Mesendoderm (in vitro differentiated cells): ENCODE measurements at regions not wholly inside any gene's neighbourhood (a gene's known extent, or its start where the extent isn't known, plus 50 kb on each side); places are given as distances from the start of the nearest gene placed in this dataset.
"Not testable (repeated sequence)": the region's sequence is repeated elsewhere in the genome, so short reads cannot be mapped to it uniquely, and the experiment has no call there.

Experiments used
- DNase-seq: peaks from one replicate; pipeline ENCODE4 v3.0.0; 2013
- H2AK5ac ChIP-seq: 2 replicates; pipeline ENCODE4 v1.6.1; 2013; ENCODE audit warnings: low read length, inconsistent platforms
- H2BK120ac ChIP-seq: 2 replicates; pipeline ENCODE4 v1.6.1; 2013; ENCODE audit warnings: low read depth, mild to moderate bottlenecking, low read length, moderate library complexity, mixed read lengths
- H2BK15ac ChIP-seq: replicated peaks from 2 replicates; pipeline ENCODE4 v1.6.1; 2013; ENCODE audit warnings: low read depth, mild to moderate bottlenecking, moderate library complexity
- H2BK5ac ChIP-seq: 2 replicates; pipeline ENCODE4 v1.6.1; 2013; ENCODE audit warnings: low read length, inconsistent platforms
- H3K18ac ChIP-seq: 2 replicates; pipeline ENCODE4 v1.6.1; 2013; ENCODE audit warnings: mild to moderate bottlenecking, low read length, mixed read lengths
- H3K23ac ChIP-seq: one replicate; pipeline ENCODE4 v1.6.1; 2013; ENCODE audit warnings: low read length
- H3K27ac ChIP-seq: 2 replicates; pipeline ENCODE4 v1.5.1; 2013; ENCODE audit warnings: low read depth, mild to moderate bottlenecking, inconsistent platforms, low read length, moderate library complexity
- H3K27me3 ChIP-seq: 2 replicates; pipeline ENCODE4 v1.6.1; 2013; ENCODE audit warnings: low read length, control low read depth, mild to moderate bottlenecking, inconsistent platforms; ENCODE audit not compliant: insufficient read depth, poor library complexity
- H3K36me3 ChIP-seq: 2 replicates; pipeline ENCODE4 v1.6.1; 2013; ENCODE audit warnings: low read length, inconsistent platforms; ENCODE audit not compliant: control insufficient read depth, insufficient read depth
- H3K4ac ChIP-seq: one replicate; pipeline ENCODE4 v1.6.1; 2013; ENCODE audit warnings: low read depth, mild to moderate bottlenecking, low read length, moderate library complexity
- H3K4me1 ChIP-seq: 2 replicates; pipeline ENCODE4 v1.6.1; 2013; ENCODE audit warnings: low read depth, low read length, inconsistent platforms; ENCODE audit not compliant: control insufficient read depth
- H3K4me2 ChIP-seq: 2 replicates; pipeline ENCODE4 v1.6.1; 2013; ENCODE audit warnings: low read length
- H3K4me3 ChIP-seq: 2 replicates; pipeline ENCODE4 v1.5.1; 2013; ENCODE audit warnings: mild to moderate bottlenecking, low read length
- H3K56ac ChIP-seq: one replicate; pipeline ENCODE4 v1.6.1; 2013; ENCODE audit warnings: low read length
- H3K79me1 ChIP-seq: 2 replicates; pipeline ENCODE4 v1.6.1; 2013; ENCODE audit warnings: low read length, inconsistent platforms
- H3K79me2 ChIP-seq: 2 replicates; pipeline ENCODE4 v1.6.1; 2013; ENCODE audit warnings: mild to moderate bottlenecking, low read length; ENCODE audit not compliant: control insufficient read depth, insufficient read depth
- H3K9ac ChIP-seq: 2 replicates; pipeline ENCODE4 v1.6.1; 2013; ENCODE audit warnings: low read length, inconsistent platforms
- H4K5ac ChIP-seq: one replicate; pipeline ENCODE4 v1.6.1; 2013; ENCODE audit warnings: low read length
- H4K8ac ChIP-seq: one replicate; pipeline ENCODE4 v1.6.1; 2013; ENCODE audit warnings: low read depth, mild to moderate bottlenecking, control low read depth, low read length, moderate library complexity
- WGBS: extraction: QIAGEN DNeasy Blood & Tissue Kit; methylation state at CpG from one replicate; pipeline ENCODE4 v1.1.7; 2013; ENCODE audit warnings: low lambda C conversion rate, missing lambda C conversion rate; ENCODE audit not compliant: insufficient coverage; ENCODE audit errors: extremely low coverage; 5-methylcytosine and 5-hydroxymethylcytosine counted together

DNA sequence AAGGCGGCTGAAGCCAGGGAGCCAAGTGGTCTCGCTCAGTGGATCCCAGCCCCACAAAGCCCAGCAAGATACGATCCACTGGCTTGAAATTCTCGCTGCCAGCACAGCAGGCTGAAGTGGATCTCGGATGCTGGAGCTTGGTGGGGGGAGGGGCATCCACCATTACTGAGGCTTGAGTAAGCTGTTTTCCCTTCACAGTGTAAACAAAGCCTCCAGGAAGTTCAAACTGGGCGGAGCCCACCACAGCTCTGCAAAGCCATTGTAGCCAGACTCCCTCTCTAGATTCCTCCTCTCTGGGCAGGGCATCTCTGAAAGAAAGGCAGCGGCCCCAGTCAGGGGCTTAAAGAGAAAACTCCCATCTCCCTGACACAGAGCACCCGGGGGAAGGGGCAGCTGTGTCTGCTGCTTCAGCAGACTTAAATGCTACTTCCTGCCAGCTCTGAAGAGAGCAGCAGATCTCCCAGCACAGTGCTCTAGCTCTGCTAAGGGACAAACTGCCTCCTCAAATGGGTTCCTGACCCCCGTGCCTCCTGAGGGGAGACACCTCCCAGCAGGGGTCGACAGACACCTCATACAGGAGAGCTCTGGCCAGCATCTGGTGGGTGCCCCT is 330.0 kb upstream of the TMEFF2 start:
- H3K4me3 ChIP-seq, H3K4ac ChIP-seq, H3K56ac ChIP-seq, H3K79me2 ChIP-seq, H3K27ac ChIP-seq, H4K5ac ChIP-seq, H3K23ac ChIP-seq, H3K4me2 ChIP-seq, H3K4me1 ChIP-seq, H2BK120ac ChIP-seq, H3K9ac ChIP-seq, H3K79me1 ChIP-seq, H4K8ac ChIP-seq, H2BK15ac ChIP-seq, H3K27me3 ChIP-seq, H2BK5ac ChIP-seq, H3K18ac ChIP-seq, H3K36me3 ChIP-seq, H2AK5ac ChIP-seq: not testable (repeated sequence)
- WGBS = no CpG with 5 or more reads among the region's 10 CpGs
- DNase-seq = peak; percentile 44

- H2BK15ac ChIP-seq, H3K36me3 ChIP-seq, H3K4me3 ChIP-seq, H3K27me3 ChIP-seq, H3K4me2 ChIP-seq, H3K18ac ChIP-seq, H4K5ac ChIP-seq, H3K79me2 ChIP-seq, H3K4ac ChIP-seq, H2BK120ac ChIP-seq, H3K56ac ChIP-seq, H3K9ac ChIP-seq, H2BK5ac ChIP-seq, H2AK5ac ChIP-seq, H3K4me1 ChIP-seq, H3K79me1 ChIP-seq, H3K27ac ChIP-seq, H3K23ac ChIP-seq, H4K8ac ChIP-seq, DNase-seq: not testable (repeated sequence)
- WGBS = no CpG with 5 or more reads among the region's 3 CpGs
Measured at GRCh38 chr2:192524214-192524613, 329.5 kb upstream of the TMEFF2 start.

- Histone ChIP-seq H2BK5ac (no peak overlapping the region), H3K56ac (no peak overlapping the region), H3K9ac (no peak overlapping the region), H3K79me1 (no peaks in the 10 kb centered on the region), H3K4me2 (no peak overlapping the region), H4K5ac (no peak overlapping the region), H3K4me1 (no peaks in the 10 kb centered on the region), H3K4me3 (no peak overlapping the region), H2AK5ac (no peak overlapping the region), H3K27ac (no peak overlapping the region), H3K18ac (no peak overlapping the region), H2BK15ac (no peak overlapping the region), H3K79me2 (no peaks in the 10 kb centered on the region), H3K23ac (no peak overlapping the region), H3K36me3 (no peaks in the 10 kb centered on the region), H3K27me3 (no peaks in the 10 kb centered on the region), H4K8ac (no peak overlapping the region), H2BK120ac (no peak overlapping the region), H3K4ac (no peak overlapping the region)
- no CpG with 5 or more reads among the region's 3 CpGs for WGBS
- DNase-seq = no peak
Measured at GRCh38 chr2:192515937-192516336, 321.2 kb upstream of the TMEFF2 start.

DNA sequence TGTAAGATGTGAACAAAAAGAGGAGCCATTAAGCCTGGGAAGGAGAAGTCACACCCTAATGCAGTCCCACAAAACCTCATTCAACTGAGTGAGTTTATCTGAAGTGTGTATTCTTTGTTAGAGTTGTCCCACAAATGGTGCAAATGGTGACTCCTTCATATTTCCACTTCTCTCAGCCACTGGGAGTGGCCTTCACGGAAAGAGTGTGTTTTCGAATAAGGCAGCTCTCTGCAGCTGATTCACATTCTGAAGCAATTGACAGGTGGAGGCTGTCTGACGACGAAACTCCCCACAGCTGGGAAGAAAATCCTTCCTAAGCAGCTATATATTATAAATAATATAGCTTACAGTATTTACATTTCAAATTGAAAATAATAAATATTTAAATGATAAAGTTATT is 318.8 kb upstream of the TMEFF2 start:
- WGBS = no CpG with 5 or more reads among the region's 4 CpGs

GRCh38 chr2:192507836-192508450 is 313.2 kb upstream of the TMEFF2 start:
- not testable (repeated sequence) for H2BK120ac ChIP-seq, H3K79me2 ChIP-seq, H3K27me3 ChIP-seq, H2AK5ac ChIP-seq, DNase-seq, H3K23ac ChIP-seq, H3K4me2 ChIP-seq, H2BK15ac ChIP-seq, H3K4me3 ChIP-seq, H3K9ac ChIP-seq, H4K5ac ChIP-seq, H3K4ac ChIP-seq, H3K27ac ChIP-seq, H3K18ac ChIP-seq, H4K8ac ChIP-seq, H3K79me1 ChIP-seq, H3K56ac ChIP-seq, H3K4me1 ChIP-seq, H3K36me3 ChIP-seq, H2BK5ac ChIP-seq
- WGBS = no CpG with 5 or more reads among the region's 33 CpGs

More for the DNA sequence above, 318.8 kb upstream of the TMEFF2 start:
- no peak overlapping the region for H3K56ac ChIP-seq
- H3K27ac ChIP-seq = no peak overlapping the region
- no peaks in the 10 kb centered on the region for H3K79me2 ChIP-seq
- no peaks in the 10 kb centered on the region for H3K4me1 ChIP-seq
- no peak overlapping the region for H3K4me3 ChIP-seq
- H3K36me3 ChIP-seq = no peaks in the 10 kb centered on the region
- no peak for DNase-seq
- no peak overlapping the region for H3K23ac ChIP-seq
- H3K9ac ChIP-seq = no peak overlapping the region
- no peaks in the 10 kb centered on the region for H3K27me3 ChIP-seq
- H2AK5ac ChIP-seq = no peak overlapping the region
- no peak overlapping the region for H3K4me2 ChIP-seq
- no peak overlapping the region for H3K18ac ChIP-seq
- no peaks in the 10 kb centered on the region for H3K79me1 ChIP-seq
- no peak overlapping the region for H2BK15ac ChIP-seq
- H4K8ac ChIP-seq = no peak overlapping the region
- no peak overlapping the region for H2BK5ac ChIP-seq
- no peak overlapping the region for H3K4ac ChIP-seq
- no peak overlapping the region for H2BK120ac ChIP-seq
- no peak overlapping the region for H4K5ac ChIP-seq
